ENCODE measurements at regions not wholly inside any gene's neighbourhood (a gene's known extent, or its start where the extent isn't known, plus 50 kb on each side); places are given as distances from the start of the nearest gene placed in this dataset.

DNA sequence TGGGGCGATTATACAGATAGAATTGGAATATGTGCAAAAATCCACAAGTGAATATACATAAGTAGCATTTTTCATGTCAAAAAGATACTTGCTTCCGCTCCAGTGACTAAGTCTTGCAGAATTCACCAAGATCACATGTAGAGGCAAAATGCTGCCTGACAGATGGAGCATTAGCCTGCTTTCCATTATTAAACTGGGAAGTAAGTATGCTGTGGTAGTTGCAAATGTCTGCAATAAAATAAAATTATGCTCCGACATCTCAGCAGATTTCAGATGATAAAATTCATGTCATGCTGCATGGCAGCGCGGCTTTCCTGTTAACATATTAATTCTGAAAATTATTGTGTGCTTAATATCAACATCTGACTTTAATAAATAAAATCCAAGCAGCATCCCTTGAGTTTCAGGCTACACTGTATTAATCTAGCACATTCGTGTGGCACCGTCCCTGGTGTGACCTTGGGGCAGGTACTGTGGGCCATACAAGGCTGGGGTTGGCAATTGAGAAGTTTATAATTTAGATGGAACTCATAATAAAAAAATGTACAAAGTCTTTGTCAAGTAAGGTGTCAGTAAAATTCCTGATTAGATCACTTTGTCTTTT lies 366.4 kb upstream of the ZP4 start:
- TF ChIP-seq CTCF (IDR thresholded peaks at IDR 0.05) = no peak
- Mint-ChIP-seq H3K27ac (ENCODE audit: unreplicated experiment) (no peak overlapping the region), H3K27me3 (ENCODE audit: low read depth) (peaks cover 3% of the 10 kb centered on the region), H3K9me3 (ENCODE audit: low read depth) (no peaks in the 10 kb centered on the region), H3K4me1 (ENCODE audit: low read depth) (peaks cover 3% of the 10 kb centered on the region), H3K4me3 (ENCODE audit: unreplicated experiment) (no peak overlapping the region), H3K36me3 (ENCODE audit: low read depth) (no peaks in the 10 kb centered on the region)
- DNase-seq (ENCODE audit: low spot score) = no peak

DNA sequence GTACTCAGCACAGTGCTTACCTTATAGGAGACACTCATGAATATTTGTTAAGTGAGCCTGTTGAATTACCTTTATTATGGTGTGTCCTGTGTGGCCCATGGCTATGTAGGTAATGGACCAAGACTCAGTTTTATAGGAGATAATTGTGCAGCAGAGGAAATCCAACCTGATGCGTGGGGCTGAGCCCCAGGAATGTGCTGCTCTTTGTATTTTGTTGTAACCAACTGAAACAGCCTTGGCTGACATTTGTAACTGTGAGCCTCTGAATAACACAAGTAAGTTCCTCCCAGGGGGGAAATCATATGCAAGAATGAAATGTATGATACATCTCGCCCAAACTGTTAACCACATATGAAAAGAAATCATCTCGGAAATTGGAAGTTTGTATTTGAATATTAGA lies 364.2 kb upstream of the ZP4 start:
- H3K27me3 Mint-ChIP-seq (ENCODE audit: low read depth) = peaks cover 4% of the 10 kb centered on the region
- H3K4me1 Mint-ChIP-seq (ENCODE audit: low read depth) = peaks cover 4% of the 10 kb centered on the region

GRCh38 chr1:238252033-238252802 lies 361.5 kb upstream of the ZP4 start:
- H3K4me1 Mint-ChIP-seq (ENCODE audit: low read depth) = peaks cover 4% of the 10 kb centered on the region
- H3K36me3 Mint-ChIP-seq (ENCODE audit: low read depth) = no peaks in the 10 kb centered on the region
- H3K4me3 Mint-ChIP-seq (ENCODE audit: unreplicated experiment) = no peak overlapping the region
- peak; percentile 92 for TF ChIP-seq CTCF (IDR thresholded peaks at IDR 0.05)
- no peak for DNase-seq (ENCODE audit: low spot score)
- no peaks in the 10 kb centered on the region for H3K9me3 Mint-ChIP-seq (ENCODE audit: low read depth)
- H3K27me3 Mint-ChIP-seq (ENCODE audit: low read depth) = peaks cover 4% of the 10 kb centered on the region
- H3K27ac Mint-ChIP-seq (ENCODE audit: unreplicated experiment) = no peak overlapping the region

More for the DNA sequence above, 364.2 kb upstream of the ZP4 start:
- Mint-ChIP-seq H3K4me3 (ENCODE audit: unreplicated experiment) (no peak overlapping the region), H3K36me3 (ENCODE audit: low read depth) (no peaks in the 10 kb centered on the region), H3K27ac (ENCODE audit: unreplicated experiment) (no peak overlapping the region), H3K9me3 (ENCODE audit: low read depth) (no peaks in the 10 kb centered on the region)
- no peak for TF ChIP-seq CTCF (IDR thresholded peaks at IDR 0.05)
- DNase-seq (ENCODE audit: low spot score) = no peak

DNA sequence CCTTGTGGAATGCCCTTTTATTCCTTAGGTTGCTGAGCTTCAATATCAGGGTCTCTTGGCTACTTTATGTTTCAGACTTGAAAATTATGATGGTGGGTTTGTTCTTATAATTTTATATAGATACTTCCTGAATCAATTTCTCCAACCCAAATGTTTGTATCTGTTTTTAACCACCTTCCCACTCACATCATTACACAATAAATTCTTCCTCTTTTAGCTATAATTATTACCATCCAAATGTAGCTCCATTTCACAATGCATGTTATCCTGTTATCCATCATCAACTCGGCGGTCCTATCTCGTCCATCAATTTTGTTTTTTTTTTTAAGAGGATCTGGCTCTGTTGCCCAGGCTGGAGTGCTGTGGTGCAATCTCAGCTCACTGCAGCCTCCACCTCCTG lies 357.6 kb upstream of the ZP4 start:
- H3K27ac Mint-ChIP-seq (ENCODE audit: unreplicated experiment) = no peak overlapping the region
- H3K27me3 Mint-ChIP-seq (ENCODE audit: low read depth) = peaks cover 6% of the 10 kb centered on the region
- no peak for DNase-seq (ENCODE audit: low spot score)
- no peak overlapping the region for H3K4me3 Mint-ChIP-seq (ENCODE audit: unreplicated experiment)
- H3K9me3 Mint-ChIP-seq (ENCODE audit: low read depth) = no peaks in the 10 kb centered on the region
- no peaks in the 10 kb centered on the region for H3K36me3 Mint-ChIP-seq (ENCODE audit: low read depth)
- no peak for TF ChIP-seq CTCF (IDR thresholded peaks at IDR 0.05)
- H3K4me1 Mint-ChIP-seq (ENCODE audit: low read depth) = peaks cover 4% of the 10 kb centered on the region

GRCh38 chr1:238242181-238242580 lies 351.5 kb upstream of the ZP4 start:
- no peak for TF ChIP-seq CTCF (IDR thresholded peaks at IDR 0.05)
- Mint-ChIP-seq H3K4me1 (ENCODE audit: low read depth) (no peaks in the 10 kb centered on the region), H3K36me3 (ENCODE audit: low read depth) (no peaks in the 10 kb centered on the region), H3K9me3 (ENCODE audit: low read depth) (no peaks in the 10 kb centered on the region), H3K27me3 (ENCODE audit: low read depth) (peaks cover 12% of the 10 kb centered on the region), H3K4me3 (ENCODE audit: unreplicated experiment) (no peak overlapping the region), H3K27ac (ENCODE audit: unreplicated experiment) (no peak overlapping the region)
- no peak for DNase-seq (ENCODE audit: low spot score)

Measured in chondrocyte (in vitro differentiated cells).